ENCODE measurements at regions not wholly inside any gene's neighbourhood (a gene's known extent, or its start where the extent isn't known, plus 50 kb on each side); places are given as distances from the start of the nearest gene placed in this dataset.

DNA sequence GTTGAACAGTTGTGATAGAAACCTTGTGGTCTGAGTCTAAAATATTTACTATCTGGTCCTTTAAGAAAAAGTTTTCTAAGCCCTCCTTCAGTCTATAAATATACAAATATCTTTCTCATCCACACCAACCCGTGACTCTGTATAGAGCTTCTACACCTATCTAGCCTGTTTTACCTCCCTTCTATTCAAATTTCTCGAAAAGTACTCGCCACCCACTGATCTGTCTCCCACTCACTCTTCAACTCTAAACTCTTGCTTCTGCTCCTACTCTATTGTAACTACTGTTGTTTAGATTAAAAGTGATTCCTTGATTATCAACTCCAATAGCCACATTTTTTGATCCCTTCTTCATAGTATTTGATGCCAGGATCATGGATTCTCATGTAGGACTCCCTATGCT lies 329.4 kb upstream of the MAN1A1 start:
- TF ChIP-seq POLR2A (IDR thresholded peaks at IDR 0.05), result no peak
- TF ChIP-seq, protein P1, sequence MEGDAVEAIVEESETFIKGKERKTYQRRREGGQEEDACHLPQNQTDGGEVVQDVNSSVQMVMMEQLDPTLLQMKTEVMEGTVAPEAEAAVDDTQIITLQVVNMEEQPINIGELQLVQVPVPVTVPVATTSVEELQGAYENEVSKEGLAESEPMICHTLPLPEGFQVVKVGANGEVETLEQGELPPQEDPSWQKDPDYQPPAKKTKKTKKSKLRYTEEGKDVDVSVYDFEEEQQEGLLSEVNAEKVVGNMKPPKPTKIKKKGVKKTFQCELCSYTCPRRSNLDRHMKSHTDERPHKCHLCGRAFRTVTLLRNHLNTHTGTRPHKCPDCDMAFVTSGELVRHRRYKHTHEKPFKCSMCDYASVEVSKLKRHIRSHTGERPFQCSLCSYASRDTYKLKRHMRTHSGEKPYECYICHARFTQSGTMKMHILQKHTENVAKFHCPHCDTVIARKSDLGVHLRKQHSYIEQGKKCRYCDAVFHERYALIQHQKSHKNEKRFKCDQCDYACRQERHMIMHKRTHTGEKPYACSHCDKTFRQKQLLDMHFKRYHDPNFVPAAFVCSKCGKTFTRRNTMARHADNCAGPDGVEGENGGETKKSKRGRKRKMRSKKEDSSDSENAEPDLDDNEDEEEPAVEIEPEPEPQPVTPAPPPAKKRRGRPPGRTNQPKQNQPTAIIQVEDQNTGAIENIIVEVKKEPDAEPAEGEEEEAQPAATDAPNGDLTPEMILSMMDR (IDR thresholded peaks at IDR 0.05), result no peak

Measured in body of pancreas (tissue), 4 donors.